Superior temporal gyrus (tissue), 1 donor: ENCODE measurements at regions not wholly inside any gene's neighbourhood (a gene's known extent, or its start where the extent isn't known, plus 50 kb on each side); places are given as distances from the start of the nearest gene placed in this dataset.

Experiments used
- DNase-seq: peaks from one replicate; pipeline ENCODE4 v3.0.0-alpha.2; 2016; ENCODE audit errors: extremely low spot score

- no peak for DNase-seq
These were observed 66.3 kb upstream of the SP4 start for GRCh38 chr7:21361413-21362125.

GRCh38 chr7:21364801-21365271, 63.0 kb upstream of the SP4 start:
- no peak for DNase-seq

- DNase-seq = no peak
These were observed 61.8 kb upstream of the SP4 start for GRCh38 chr7:21365866-21366624.

- DNase-seq = no peak
These were observed 60.8 kb upstream of the SP4 start for GRCh38 chr7:21367081-21367480.

GRCh38 chr7:21367537-21367936, 60.3 kb upstream of the SP4 start:
- DNase-seq = no peak

- no peak for DNase-seq
These were observed 59.6 kb upstream of the SP4 start for GRCh38 chr7:21368317-21368716.

GRCh38 chr7:21370283-21370982, 57.5 kb upstream of the SP4 start:
- DNase-seq = no peak

GRCh38 chr7:21371360-21371759, 56.5 kb upstream of the SP4 start:
- no peak for DNase-seq

- DNase-seq = no peak
These were observed 54.9 kb upstream of the SP4 start for GRCh38 chr7:21373031-21373430.

GRCh38 chr7:21374134-21374533, 53.7 kb upstream of the SP4 start:
- no peak for DNase-seq

- DNase-seq = no peak
These were observed 50.3 kb upstream of the SP4 start for GRCh38 chr7:21377545-21377944.
